Retinal pigment epithelial cell (primary cell): ENCODE measurements at regions not wholly inside any gene's neighbourhood (a gene's known extent, or its start where the extent isn't known, plus 50 kb on each side); places are given as distances from the start of the nearest gene placed in this dataset.

Source experiments
- DNase-seq: peaks from one replicate; pipeline ENCODE4 v3.0.0-alpha.2; 2010; ENCODE audit warnings: low read depth
- H3K4me3 ChIP-seq: 2 replicates; pipeline ENCODE4 v1.5.1; 2011; ENCODE audit warnings: mild to moderate bottlenecking, low read length, control low read depth, moderate library complexity
- TF ChIP-seq, protein P1 (sequence below): conservative IDR thresholded peaks from 2 replicates; pipeline ENCODE4 v1.5.1; 2011; ENCODE audit warnings: low read depth, low read length, control low read depth, inconsistent platforms

DNA sequence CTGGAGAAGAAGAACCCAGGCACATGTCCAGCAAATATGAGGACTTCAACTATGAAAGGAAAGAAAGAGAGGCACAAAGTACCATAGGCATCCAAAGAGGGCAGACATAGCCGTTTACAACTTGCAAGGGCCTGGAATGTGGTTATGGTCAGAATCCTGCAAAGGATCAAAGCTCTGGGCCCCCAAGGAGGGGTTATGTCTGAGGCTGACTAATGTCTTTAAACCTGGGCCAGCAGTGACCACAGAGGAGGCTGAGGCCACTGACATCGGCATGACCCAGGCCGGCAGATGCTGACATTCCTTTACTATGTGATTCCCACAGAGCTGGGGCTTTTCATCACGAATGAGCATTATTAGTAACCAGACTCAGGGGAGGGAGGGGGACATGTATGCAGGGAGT lies 861.1 kb downstream of the DHX35 start:
- DNase-seq: no peak
- no peak overlapping the region for H3K4me3 ChIP-seq
- TF ChIP-seq, protein P1, sequence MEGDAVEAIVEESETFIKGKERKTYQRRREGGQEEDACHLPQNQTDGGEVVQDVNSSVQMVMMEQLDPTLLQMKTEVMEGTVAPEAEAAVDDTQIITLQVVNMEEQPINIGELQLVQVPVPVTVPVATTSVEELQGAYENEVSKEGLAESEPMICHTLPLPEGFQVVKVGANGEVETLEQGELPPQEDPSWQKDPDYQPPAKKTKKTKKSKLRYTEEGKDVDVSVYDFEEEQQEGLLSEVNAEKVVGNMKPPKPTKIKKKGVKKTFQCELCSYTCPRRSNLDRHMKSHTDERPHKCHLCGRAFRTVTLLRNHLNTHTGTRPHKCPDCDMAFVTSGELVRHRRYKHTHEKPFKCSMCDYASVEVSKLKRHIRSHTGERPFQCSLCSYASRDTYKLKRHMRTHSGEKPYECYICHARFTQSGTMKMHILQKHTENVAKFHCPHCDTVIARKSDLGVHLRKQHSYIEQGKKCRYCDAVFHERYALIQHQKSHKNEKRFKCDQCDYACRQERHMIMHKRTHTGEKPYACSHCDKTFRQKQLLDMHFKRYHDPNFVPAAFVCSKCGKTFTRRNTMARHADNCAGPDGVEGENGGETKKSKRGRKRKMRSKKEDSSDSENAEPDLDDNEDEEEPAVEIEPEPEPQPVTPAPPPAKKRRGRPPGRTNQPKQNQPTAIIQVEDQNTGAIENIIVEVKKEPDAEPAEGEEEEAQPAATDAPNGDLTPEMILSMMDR: no peak

DNA sequence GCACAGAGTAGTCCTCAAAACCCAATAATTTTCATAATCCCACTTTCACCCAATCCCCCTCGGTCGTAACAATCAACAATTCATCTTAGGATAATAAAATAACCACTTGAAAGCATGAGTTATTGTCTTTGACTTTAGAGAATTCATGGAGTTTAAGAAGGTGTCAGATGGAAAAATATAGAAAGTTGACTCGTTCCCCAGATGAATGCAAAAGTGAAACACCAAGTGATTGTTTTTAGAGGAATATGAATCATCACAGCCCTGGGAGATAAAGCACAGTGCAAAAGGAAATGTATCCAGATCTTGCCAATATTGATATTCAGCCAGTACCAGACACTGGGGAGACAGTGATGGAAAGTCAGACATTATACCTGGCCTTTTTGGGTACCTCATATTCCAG lies 860.5 kb downstream of the DHX35 start:
- no peak for DNase-seq
- TF ChIP-seq, protein P1: no peak
- no peak overlapping the region for H3K4me3 ChIP-seq

DNA sequence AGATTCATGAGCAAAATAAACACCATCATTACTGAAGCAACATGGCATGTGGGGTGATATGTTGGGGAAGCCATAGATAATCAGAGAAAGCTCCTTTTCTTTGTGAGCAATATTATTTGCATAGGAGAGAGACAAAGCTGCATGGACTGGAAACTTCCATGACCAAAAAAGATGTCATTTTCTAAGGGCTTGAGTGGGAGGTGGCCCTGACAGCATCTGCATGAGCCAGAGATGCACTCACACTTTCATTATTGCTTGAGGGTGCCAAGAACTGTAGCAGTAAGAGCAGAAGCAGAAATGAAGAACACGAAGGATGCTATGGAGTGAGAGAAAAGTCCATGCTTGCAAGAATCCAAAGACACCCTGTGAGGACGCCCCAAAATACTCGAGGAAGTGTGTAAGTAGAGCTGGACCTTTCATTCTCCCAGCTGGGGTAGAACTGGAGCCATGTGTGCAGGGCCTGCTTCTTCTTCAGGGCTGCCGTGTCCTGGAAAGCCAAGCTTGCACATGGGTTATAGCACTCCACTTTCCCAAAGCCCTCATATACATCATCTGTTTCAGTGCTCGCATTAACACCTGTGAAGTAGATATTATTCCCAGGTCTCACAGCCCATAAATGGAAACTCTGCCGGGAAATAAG lies 851.2 kb downstream of the DHX35 start:
- DNase-seq: no peak
- H3K4me3 ChIP-seq: no peak overlapping the region
- TF ChIP-seq, protein P1: no peak

DNA sequence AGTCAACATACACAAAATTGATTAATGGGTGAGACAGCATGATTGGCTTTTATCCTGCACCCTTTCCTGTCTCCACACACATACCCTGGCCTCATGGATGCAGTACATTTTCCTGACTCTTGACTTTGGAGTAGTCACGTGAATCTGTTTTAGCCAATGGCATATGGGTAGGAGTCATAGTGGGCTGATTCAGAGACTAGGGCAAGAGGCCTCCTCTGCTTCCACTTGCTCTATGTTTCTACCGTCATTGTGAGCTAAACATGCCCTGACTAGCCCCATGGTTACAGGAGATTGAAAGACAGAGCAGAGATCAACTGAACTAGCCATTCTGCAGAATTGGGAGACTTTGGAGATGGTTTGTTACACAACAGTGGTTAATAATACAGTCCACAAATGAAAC lies 850.0 kb downstream of the DHX35 start:
- no peak overlapping the region for H3K4me3 ChIP-seq
- TF ChIP-seq, protein P1: no peak
- no peak for DNase-seq

DNA sequence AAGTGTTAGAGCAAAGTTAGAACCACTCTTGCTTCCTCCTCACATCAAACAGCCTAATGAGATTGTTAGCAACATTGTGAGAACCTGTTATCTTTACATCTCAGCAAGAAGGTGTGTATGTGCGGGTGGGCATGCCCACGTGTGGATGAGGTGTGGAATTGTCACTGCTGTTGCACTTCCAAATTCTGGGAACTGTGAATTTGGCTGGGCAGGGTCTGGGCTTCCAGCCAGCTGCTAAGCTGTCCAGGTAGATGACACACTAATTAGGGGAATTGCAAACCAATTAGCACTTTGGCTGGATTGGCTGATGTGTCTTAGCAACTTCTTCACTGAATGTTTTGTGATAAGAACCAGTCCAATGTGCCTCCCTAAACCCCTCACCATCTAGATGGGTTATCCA lies 848.2 kb downstream of the DHX35 start:
- H3K4me3 ChIP-seq: no peak overlapping the region
- DNase-seq: no peak
- TF ChIP-seq, protein P1: no peak

DNA sequence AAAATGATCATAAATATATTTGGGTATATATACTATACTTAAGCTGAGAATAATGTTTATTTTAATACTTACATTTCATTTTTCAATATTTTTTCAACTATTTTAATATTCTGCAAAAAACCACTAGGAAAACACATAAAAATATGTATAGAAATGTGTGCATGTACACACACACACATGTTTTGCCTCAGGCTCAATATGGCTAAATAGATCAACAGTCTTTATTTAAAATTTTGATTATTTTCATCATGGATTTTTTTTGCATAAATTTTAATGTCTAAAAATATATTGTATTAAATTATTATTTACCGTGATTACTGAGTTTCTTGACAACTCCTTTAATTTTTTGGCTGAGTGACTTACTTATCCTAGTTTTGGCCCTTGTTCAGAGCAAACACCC lies 846.5 kb downstream of the DHX35 start:
- TF ChIP-seq, protein P1: no peak
- H3K4me3 ChIP-seq: no peak overlapping the region
- no peak for DNase-seq

DNA sequence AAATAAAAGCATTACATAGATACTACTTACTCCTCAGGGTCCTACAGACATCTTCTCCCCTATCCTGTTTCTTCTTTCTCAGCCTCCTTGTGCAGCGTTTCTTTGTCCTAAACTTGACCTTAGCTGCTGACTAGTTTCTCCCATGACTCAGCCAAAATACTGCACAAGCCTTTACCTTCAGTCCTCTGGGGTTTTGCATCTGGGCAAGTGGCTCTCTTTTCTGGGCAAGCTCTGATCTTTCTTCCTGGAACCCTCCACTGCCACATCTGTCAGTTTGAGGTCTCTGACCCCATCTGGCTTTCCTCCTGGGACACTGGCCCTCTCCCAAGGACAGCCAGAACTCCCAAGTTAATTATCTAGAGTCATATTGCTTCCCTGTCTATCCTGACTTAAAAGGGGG lies 838.4 kb downstream of the DHX35 start:
- H3K4me3 ChIP-seq: no peak overlapping the region
- TF ChIP-seq, protein P1: no peak
- DNase-seq: no peak
